ENCODE measurements at regions not wholly inside any gene's neighbourhood (a gene's known extent, or its start where the extent isn't known, plus 50 kb on each side); places are given as distances from the start of the nearest gene placed in this dataset.

DNA sequence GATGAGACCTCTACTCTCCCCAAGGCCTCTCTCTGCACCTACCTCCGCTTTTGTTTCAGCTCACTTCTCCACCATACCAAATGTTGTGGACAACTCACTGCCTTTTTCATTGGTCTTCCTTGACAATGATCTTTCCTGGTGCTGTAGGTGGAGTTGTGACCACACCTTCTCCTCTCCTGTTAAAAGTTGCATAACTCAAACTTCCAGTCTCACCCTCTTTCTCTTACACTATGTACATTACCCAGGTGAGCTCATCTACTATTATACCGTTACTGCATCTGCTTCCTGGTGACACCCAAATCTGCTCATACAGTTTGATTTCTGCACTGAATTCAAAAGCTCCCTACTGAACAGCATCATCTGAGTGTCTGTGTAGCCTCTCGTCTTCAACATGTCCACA is 542.8 kb downstream of the GALC start:
- Histone ChIP-seq H3K27me3 (ENCODE audit: control insufficient read depth, insufficient read depth, low read length) (no peaks in the 10 kb centered on the region), H3K4me1 (ENCODE audit: control insufficient read depth, insufficient read depth, low read length) (no peaks in the 10 kb centered on the region), H3K27ac (ENCODE audit: low read length) (no peak overlapping the region), H3K4me3 (ENCODE audit: low read length) (no peak overlapping the region), H3K36me3 (ENCODE audit: control insufficient read depth, insufficient read depth, low read length) (no peaks in the 10 kb centered on the region), H3K9me3 (ENCODE audit: control insufficient read depth, low read depth, low read length) (no peaks in the 10 kb centered on the region)
- WGBS (ENCODE audit: insufficient coverage, low lambda C conversion rate), result 100% methylated on average over 1 of the region's 3 CpGs
- no peak for DNase-seq

GRCh38 chr14:87449016-87449415 is 544.0 kb downstream of the GALC start:
- no peaks in the 10 kb centered on the region for H3K9me3 ChIP-seq (ENCODE audit: control insufficient read depth, low read depth, low read length)
- no peaks in the 10 kb centered on the region for H3K27me3 ChIP-seq (ENCODE audit: control insufficient read depth, insufficient read depth, low read length)

GRCh38 chr14:87443787-87444186 is 549.2 kb downstream of the GALC start:
- no peak for DNase-seq
- no peak overlapping the region for H3K4me3 ChIP-seq (ENCODE audit: low read length)
- H3K4me1 ChIP-seq (ENCODE audit: control insufficient read depth, insufficient read depth, low read length), result no peaks in the 10 kb centered on the region
- no peaks in the 10 kb centered on the region for H3K36me3 ChIP-seq (ENCODE audit: control insufficient read depth, insufficient read depth, low read length)
- H3K9me3 ChIP-seq (ENCODE audit: control insufficient read depth, low read depth, low read length), result peaks cover 3% of the 10 kb centered on the region
- no peaks in the 10 kb centered on the region for H3K27me3 ChIP-seq (ENCODE audit: control insufficient read depth, insufficient read depth, low read length)
- no peak overlapping the region for H3K27ac ChIP-seq (ENCODE audit: low read length)

More at GRCh38 chr14:87449016-87449415, 544.0 kb downstream of the GALC start:
- DNase-seq, result no peak
- Histone ChIP-seq H3K4me3 (ENCODE audit: low read length) (no peak overlapping the region), H3K4me1 (ENCODE audit: control insufficient read depth, insufficient read depth, low read length) (no peaks in the 10 kb centered on the region), H3K27ac (ENCODE audit: low read length) (no peak overlapping the region), H3K36me3 (ENCODE audit: control insufficient read depth, insufficient read depth, low read length) (no peaks in the 10 kb centered on the region)

GRCh38 chr14:87443039-87443438 is 549.9 kb downstream of the GALC start:
- no peak for DNase-seq
- Histone ChIP-seq H3K36me3 (ENCODE audit: control insufficient read depth, insufficient read depth, low read length) (no peaks in the 10 kb centered on the region), H3K4me3 (ENCODE audit: low read length) (no peak overlapping the region), H3K4me1 (ENCODE audit: control insufficient read depth, insufficient read depth, low read length) (no peaks in the 10 kb centered on the region), H3K9me3 (ENCODE audit: control insufficient read depth, low read depth, low read length) (peaks cover 3% of the 10 kb centered on the region), H3K27me3 (ENCODE audit: control insufficient read depth, insufficient read depth, low read length) (no peaks in the 10 kb centered on the region), H3K27ac (ENCODE audit: low read length) (no peak overlapping the region)
- 100% methylated on average over 1 of the region's 1 CpG for WGBS (ENCODE audit: insufficient coverage, low lambda C conversion rate)

DNA sequence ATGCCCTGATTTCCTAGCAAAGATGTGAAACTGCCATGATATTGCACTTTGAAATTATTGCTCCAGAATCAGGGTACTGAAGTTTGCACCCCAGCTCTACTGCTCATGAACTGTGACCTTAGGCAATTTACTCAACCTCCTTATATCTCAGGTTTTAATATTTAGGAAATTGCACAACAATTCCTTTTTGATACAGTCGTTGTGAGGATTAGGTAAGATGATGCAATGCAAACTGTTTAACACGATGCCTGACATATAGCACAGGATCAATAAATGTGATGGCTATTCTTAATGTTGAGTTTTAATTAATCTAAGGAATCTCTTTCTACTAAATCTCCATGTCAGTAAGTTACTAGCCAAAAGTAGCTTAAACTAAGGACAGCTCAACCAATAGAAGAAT is 555.8 kb downstream of the GALC start:
- no peak for DNase-seq
- Histone ChIP-seq H3K27ac (ENCODE audit: low read length) (no peak overlapping the region), H3K9me3 (ENCODE audit: control insufficient read depth, low read depth, low read length) (no peaks in the 10 kb centered on the region), H3K4me3 (ENCODE audit: low read length) (no peak overlapping the region), H3K36me3 (ENCODE audit: control insufficient read depth, insufficient read depth, low read length) (no peaks in the 10 kb centered on the region), H3K27me3 (ENCODE audit: control insufficient read depth, insufficient read depth, low read length) (no peaks in the 10 kb centered on the region), H3K4me1 (ENCODE audit: control insufficient read depth, insufficient read depth, low read length) (no peaks in the 10 kb centered on the region)
- WGBS (ENCODE audit: insufficient coverage, low lambda C conversion rate), result no CpG with 5 or more reads among the region's 2 CpGs

DNA sequence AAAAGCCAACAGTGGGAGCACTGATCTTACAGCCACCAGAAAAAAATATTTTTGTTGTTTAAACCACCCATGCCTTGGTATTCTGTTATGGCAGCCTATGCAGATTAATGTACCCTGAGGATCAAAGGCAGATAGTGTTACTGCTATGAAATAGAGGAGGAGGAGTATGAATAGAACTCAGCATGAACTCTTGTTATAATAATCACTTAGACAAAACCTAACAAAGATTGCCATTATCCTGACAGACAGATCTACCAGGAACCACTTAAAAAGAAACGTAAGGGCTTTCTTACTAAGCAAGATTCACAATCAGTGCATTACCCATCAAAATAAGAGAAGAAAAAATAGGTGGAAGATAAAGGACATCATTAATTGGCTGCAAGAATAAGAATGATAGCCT is 558.3 kb downstream of the GALC start:
- no peaks in the 10 kb centered on the region for H3K27me3 ChIP-seq (ENCODE audit: control insufficient read depth, insufficient read depth, low read length)
- no peak overlapping the region for H3K4me3 ChIP-seq (ENCODE audit: low read length)
- DNase-seq, result no peak
- no peaks in the 10 kb centered on the region for H3K36me3 ChIP-seq (ENCODE audit: control insufficient read depth, insufficient read depth, low read length)
- 20% methylated on average over 1 of the region's 1 CpG for WGBS (ENCODE audit: insufficient coverage, low lambda C conversion rate)
- H3K27ac ChIP-seq (ENCODE audit: low read length), result no peak overlapping the region
- H3K9me3 ChIP-seq (ENCODE audit: control insufficient read depth, low read depth, low read length), result no peaks in the 10 kb centered on the region
- no peaks in the 10 kb centered on the region for H3K4me1 ChIP-seq (ENCODE audit: control insufficient read depth, insufficient read depth, low read length)

DNA sequence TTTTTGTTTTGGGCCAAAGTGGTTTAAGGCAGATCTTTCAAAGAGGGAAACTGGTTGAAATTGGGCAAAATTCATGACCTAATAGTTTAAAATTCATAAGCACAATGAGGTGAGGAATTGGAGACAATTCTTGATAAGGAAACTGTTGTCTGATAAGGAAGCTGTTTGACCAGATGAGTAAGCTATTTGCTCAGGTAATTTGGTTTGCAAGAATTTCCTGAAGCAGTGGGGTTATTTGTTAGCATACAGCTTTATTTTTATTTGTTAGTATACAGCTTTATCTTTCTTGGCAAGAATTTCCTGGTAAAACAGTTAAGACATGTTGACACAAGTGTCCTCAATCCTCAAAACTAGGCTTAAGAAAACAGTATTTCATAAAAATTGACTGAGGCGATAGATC is 559.0 kb downstream of the GALC start:
- no CpG with 5 or more reads among the region's 1 CpG for WGBS (ENCODE audit: insufficient coverage, low lambda C conversion rate)
- Histone ChIP-seq H3K9me3 (ENCODE audit: control insufficient read depth, low read depth, low read length) (no peaks in the 10 kb centered on the region), H3K27ac (ENCODE audit: low read length) (no peak overlapping the region), H3K27me3 (ENCODE audit: control insufficient read depth, insufficient read depth, low read length) (no peaks in the 10 kb centered on the region), H3K36me3 (ENCODE audit: control insufficient read depth, insufficient read depth, low read length) (no peaks in the 10 kb centered on the region), H3K4me1 (ENCODE audit: control insufficient read depth, insufficient read depth, low read length) (no peaks in the 10 kb centered on the region), H3K4me3 (ENCODE audit: low read length) (no peak overlapping the region)
- DNase-seq, result no peak

DNA sequence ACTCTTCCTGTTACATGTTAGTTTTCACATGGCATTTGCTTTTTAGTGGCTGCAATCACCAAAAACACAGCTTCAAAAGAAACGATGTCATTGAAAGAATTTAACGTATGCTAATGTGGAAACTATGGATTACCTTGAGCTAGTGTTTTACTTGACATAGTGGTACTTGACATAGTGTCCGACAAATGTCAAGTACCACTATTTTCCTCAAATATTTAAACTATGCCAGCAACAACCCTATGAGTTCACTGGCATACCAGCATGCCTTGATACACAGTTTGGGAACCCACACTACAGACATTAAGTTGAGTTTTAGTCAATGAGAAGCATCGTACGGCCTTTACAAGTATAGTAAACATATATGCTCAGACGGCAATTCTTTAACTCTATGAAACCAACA is 560.3 kb downstream of the GALC start:
- H3K9me3 ChIP-seq (ENCODE audit: control insufficient read depth, low read depth, low read length), result no peaks in the 10 kb centered on the region
- WGBS (ENCODE audit: insufficient coverage, low lambda C conversion rate), result 100% methylated on average over 5 of the region's 6 CpGs
- H3K4me3 ChIP-seq (ENCODE audit: low read length), result no peak overlapping the region
- H3K36me3 ChIP-seq (ENCODE audit: control insufficient read depth, insufficient read depth, low read length), result no peaks in the 10 kb centered on the region
- no peak overlapping the region for H3K27ac ChIP-seq (ENCODE audit: low read length)
- no peaks in the 10 kb centered on the region for H3K4me1 ChIP-seq (ENCODE audit: control insufficient read depth, insufficient read depth, low read length)
- no peak for DNase-seq
- H3K27me3 ChIP-seq (ENCODE audit: control insufficient read depth, insufficient read depth, low read length), result no peaks in the 10 kb centered on the region

GRCh38 chr14:87430810-87431209 is 562.2 kb downstream of the GALC start:
- H3K4me3 ChIP-seq (ENCODE audit: low read length), result no peak overlapping the region

GRCh38 chr14:87430214-87430613 is 562.8 kb downstream of the GALC start:
- Histone ChIP-seq H3K27me3 (ENCODE audit: control insufficient read depth, insufficient read depth, low read length) (no peaks in the 10 kb centered on the region), H3K4me1 (ENCODE audit: control insufficient read depth, insufficient read depth, low read length) (no peaks in the 10 kb centered on the region)
- no CpG with 5 or more reads among the region's 7 CpGs for WGBS (ENCODE audit: insufficient coverage, low lambda C conversion rate)

More at GRCh38 chr14:87430810-87431209, 562.2 kb downstream of the GALC start:
- Histone ChIP-seq H3K27me3 (ENCODE audit: control insufficient read depth, insufficient read depth, low read length) (no peaks in the 10 kb centered on the region), H3K4me1 (ENCODE audit: control insufficient read depth, insufficient read depth, low read length) (no peaks in the 10 kb centered on the region), H3K9me3 (ENCODE audit: control insufficient read depth, low read depth, low read length) (no peaks in the 10 kb centered on the region), H3K27ac (ENCODE audit: low read length) (no peak overlapping the region), H3K36me3 (ENCODE audit: control insufficient read depth, insufficient read depth, low read length) (no peaks in the 10 kb centered on the region)
- no peak for DNase-seq

GRCh38 chr14:87419925-87420324 is 573.1 kb downstream of the GALC start:
- no peaks in the 10 kb centered on the region for H3K27me3 ChIP-seq (ENCODE audit: control insufficient read depth, insufficient read depth, low read length)

More at GRCh38 chr14:87430214-87430613, 562.8 kb downstream of the GALC start:
- DNase-seq, result no peak
- no peak overlapping the region for H3K4me3 ChIP-seq (ENCODE audit: low read length)
- H3K36me3 ChIP-seq (ENCODE audit: control insufficient read depth, insufficient read depth, low read length), result no peaks in the 10 kb centered on the region
- H3K9me3 ChIP-seq (ENCODE audit: control insufficient read depth, low read depth, low read length), result no peaks in the 10 kb centered on the region
- no peak overlapping the region for H3K27ac ChIP-seq (ENCODE audit: low read length)

More at GRCh38 chr14:87419925-87420324, 573.1 kb downstream of the GALC start:
- Histone ChIP-seq H3K9me3 (ENCODE audit: control insufficient read depth, low read depth, low read length) (no peaks in the 10 kb centered on the region), H3K4me3 (ENCODE audit: low read length) (no peak overlapping the region), H3K4me1 (ENCODE audit: control insufficient read depth, insufficient read depth, low read length) (no peaks in the 10 kb centered on the region), H3K36me3 (ENCODE audit: control insufficient read depth, insufficient read depth, low read length) (no peaks in the 10 kb centered on the region), H3K27ac (ENCODE audit: low read length) (no peak overlapping the region)
- no peak for DNase-seq
- WGBS (ENCODE audit: insufficient coverage, low lambda C conversion rate), result no CpG with 5 or more reads among the region's 2 CpGs

All from large intestine (tissue), 3 donors.